GM12801 (cell line): ENCODE measurements at regions not wholly inside any gene's neighbourhood (a gene's known extent, or its start where the extent isn't known, plus 50 kb on each side); places are given as distances from the start of the nearest gene placed in this dataset.

Experiments used
- CTCF ChIP-seq: IDR thresholded peaks from one replicate; pipeline ENCODE4 v1.5.1; 2011; ENCODE audit warnings: control low read depth; ENCODE audit not compliant: insufficient read length; ENCODE audit errors: extremely low read depth

DNA sequence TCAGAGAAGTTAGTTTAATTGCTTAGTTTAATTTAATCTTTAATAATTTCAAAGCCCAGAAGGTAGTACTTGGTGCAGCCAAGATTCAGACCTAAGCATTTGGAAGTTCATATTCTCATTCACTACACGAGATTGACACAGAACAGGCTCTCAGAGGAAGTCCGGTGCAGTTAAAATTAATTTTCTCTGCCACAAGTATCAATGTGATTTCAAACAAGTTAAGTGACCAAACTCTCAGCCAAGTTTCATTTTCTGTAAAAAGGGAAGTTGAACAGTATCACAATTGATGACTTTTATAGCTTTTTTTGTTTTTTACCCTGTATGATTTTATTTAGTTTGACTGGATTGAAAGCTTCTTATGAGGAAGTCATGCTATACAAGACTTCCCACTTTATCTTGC lies 1494.9 kb upstream of the LRRTM3 start:
- TF ChIP-seq CTCF: no peak

GRCh38 chr10:65470986-65471385 lies 1454.8 kb upstream of the LRRTM3 start:
- TF ChIP-seq CTCF: no peak

DNA sequence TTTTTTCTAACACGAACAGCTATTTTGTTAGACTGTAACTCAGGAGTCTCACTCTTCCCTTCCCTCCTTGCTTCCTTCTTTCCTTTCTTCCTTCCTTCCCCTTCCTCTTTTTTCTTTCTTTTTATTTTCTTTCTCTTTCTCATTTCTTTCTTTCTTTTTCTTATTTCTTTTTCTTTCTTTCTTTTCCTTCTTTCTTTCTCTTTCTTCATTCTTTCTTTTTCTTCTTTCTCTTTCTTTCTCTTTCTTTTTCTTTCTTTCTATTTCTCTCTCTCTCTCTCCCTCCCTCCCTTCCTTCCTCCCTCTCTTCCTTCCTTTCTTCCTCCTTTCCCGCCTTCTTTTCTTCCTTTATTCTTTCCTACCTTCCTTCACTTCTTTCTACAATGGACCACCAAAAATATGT lies 1443.0 kb upstream of the LRRTM3 start:
- no peak for TF ChIP-seq CTCF

DNA sequence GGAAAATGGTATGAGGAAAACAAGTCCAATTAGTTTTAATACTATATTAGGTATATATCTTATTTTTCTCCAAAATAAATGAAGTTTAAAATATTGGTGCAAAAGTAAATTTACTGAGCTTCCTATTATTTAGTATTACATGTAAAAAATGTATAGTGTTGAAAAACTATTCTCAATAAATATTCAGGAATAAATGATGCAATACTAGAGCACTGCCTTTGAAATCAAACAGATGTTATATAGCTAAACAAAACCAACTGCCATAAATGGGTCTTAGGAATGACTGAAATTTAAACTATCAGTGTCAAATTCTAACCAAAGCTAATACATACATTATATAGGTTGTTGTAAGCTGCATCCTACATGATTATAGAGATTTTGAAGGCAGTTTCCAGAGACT lies 1434.0 kb upstream of the LRRTM3 start:
- TF ChIP-seq CTCF: no peak

DNA sequence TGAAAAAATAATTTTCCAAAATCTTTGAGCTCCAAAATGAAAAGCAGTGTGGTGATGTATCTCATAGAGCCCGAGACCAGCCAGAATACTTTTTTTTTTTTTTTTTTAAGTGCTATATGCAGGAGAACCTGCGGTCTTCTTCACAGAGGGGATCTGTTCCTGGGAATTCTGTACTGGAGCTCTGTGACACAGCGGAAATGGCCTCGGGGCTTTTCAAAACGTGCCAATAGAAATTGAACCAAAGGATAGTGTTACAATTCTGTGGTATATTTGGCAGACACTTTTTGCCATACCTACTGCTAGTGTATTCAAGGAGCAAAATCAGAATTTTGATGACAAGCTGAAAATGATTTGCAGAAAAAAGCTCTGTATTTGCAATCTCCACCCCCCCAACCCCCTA lies 1429.3 kb upstream of the LRRTM3 start:
- no peak for TF ChIP-seq CTCF

DNA sequence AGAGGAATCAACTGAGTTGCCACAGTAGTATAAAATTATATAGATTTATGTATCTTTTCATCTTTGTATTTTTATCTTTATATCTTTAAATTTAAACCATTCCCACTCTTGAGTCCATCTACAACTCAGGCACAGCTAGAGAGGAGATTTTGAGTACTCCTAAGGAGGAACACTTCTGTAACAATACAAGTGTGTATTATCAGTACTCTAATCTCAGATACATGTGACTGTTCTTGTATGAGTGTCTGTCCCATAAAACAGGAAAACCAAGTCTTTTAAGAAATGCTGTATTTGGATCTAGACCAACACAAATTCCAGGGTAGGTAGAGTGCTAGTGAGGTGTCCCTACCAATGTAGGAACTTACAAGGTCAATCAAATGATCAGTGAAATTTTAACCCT lies 1428.0 kb upstream of the LRRTM3 start:
- no peak for TF ChIP-seq CTCF

GRCh38 chr10:65500716-65501115 lies 1425.1 kb upstream of the LRRTM3 start:
- no peak for TF ChIP-seq CTCF

DNA sequence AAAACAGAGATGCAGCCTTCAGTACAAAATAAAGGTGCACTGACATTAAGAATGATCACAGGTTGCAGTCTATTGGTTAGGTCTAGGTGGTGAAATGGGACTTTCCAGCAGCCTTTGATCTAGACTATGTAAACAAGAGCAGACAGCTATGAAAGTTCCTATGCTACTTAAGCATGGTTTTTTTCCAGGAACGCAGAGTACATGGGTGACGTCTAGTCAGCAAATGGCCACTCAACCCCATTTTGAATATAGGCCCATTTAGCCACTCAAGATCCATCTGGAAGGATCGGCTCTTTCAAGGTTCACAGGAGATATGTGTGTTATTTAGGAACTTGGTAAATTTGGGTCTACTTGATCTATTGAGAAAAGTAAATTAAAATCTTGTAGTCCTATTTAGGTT lies 1424.6 kb upstream of the LRRTM3 start:
- no peak for TF ChIP-seq CTCF
